Liver (tissue), 8 donors: ENCODE measurements at regions not wholly inside any gene's neighbourhood (a gene's known extent, or its start where the extent isn't known, plus 50 kb on each side); places are given as distances from the start of the nearest gene placed in this dataset.

Source experiments
- DNase-seq: peaks from one replicate; pipeline ENCODE4 v3.0.0-alpha.2; 2017; ENCODE audit warnings: low spot score
- H3K27ac ChIP-seq, 2 donors: one replicate each; pipeline ENCODE4 v1.7.0; 2013; ENCODE audit warnings: inconsistent platforms in 2 of 2, low read length in 2 of 2, control low read depth in 1 of 2, low read depth in 1 of 2, mild to moderate bottlenecking in 1 of 2
- H3K27me3 ChIP-seq, 4 donors: one replicate each; pipeline versions ENCODE4 v1.6.1 to v1.7.0; 2013; ENCODE audit warnings: low read length in 3 of 4, inconsistent platforms in 1 of 4, mild to moderate bottlenecking in 1 of 4, moderate library complexity in 1 of 4; ENCODE audit not compliant: control insufficient read depth in 4 of 4, insufficient read depth in 4 of 4
- H3K36me3 ChIP-seq, 4 donors: one replicate each; pipeline versions ENCODE4 v1.6.1 to v1.7.0; 2013; ENCODE audit warnings: low read length in 3 of 4, mild to moderate bottlenecking in 3 of 4, low read depth in 1 of 4, moderate library complexity in 1 of 4; ENCODE audit not compliant: control insufficient read depth in 4 of 4, insufficient read depth in 3 of 4
- H3K4me1 ChIP-seq, 4 donors: one replicate each; pipeline versions ENCODE4 v1.6.1 to v1.7.0; 2013; ENCODE audit warnings: low read length in 3 of 4, mild to moderate bottlenecking in 3 of 4, moderate library complexity in 1 of 4; ENCODE audit not compliant: control insufficient read depth in 4 of 4, insufficient read depth in 4 of 4
- H3K4me3 ChIP-seq, 3 donors: one replicate each; pipeline versions ENCODE4 v1.6.1 to v1.7.0; 2013; ENCODE audit warnings: low read length in 3 of 3, control low read depth in 1 of 3, low read depth in 1 of 3, mild to moderate bottlenecking in 1 of 3
- H3K9ac ChIP-seq, 2 donors: one replicate each; pipeline ENCODE4 v1.7.0; 2013; ENCODE audit warnings: low read length in 2 of 2, mild to moderate bottlenecking in 2 of 2, moderate library complexity in 2 of 2, control low read depth in 1 of 2, low read depth in 1 of 2
- H3K9me3 ChIP-seq, 4 donors: one replicate each; pipeline versions ENCODE4 v1.6.1 to v1.7.0; 2013; ENCODE audit warnings: low read length in 3 of 4; ENCODE audit not compliant: control insufficient read depth in 4 of 4
- CTCF ChIP-seq: fragments of 150-350 bp; IDR thresholded peaks from 2 replicates; pipeline ENCODE4 v1.5.1; 2017; ENCODE audit warnings: improper control_type of control experiment, low read depth, low read length; ENCODE audit not compliant: missing input control
- EGR1 ChIP-seq, 2 donors: IDR thresholded peaks; 2 replicates each; pipeline ENCODE4 v1.6.1; 2016 to 2018; ENCODE audit warnings: antibody characterized with exemption in 2 of 2, low read depth in 2 of 2
- FOXA1 ChIP-seq: IDR thresholded peaks from 2 replicates; pipeline ENCODE4 v1.6.1; 2016; ENCODE audit warnings: antibody characterized with exemption
- FOXA2 ChIP-seq: IDR thresholded peaks from 2 replicates; pipeline ENCODE4 v1.6.1; 2016; ENCODE audit warnings: antibody characterized with exemption
- HNF4A ChIP-seq, 2 donors: conservative IDR thresholded peaks; 2 replicates each; pipeline ENCODE4 v1.6.1; 2016; ENCODE audit warnings: antibody characterized with exemption in 2 of 2, mild to moderate bottlenecking in 2 of 2
- HNF4G ChIP-seq: IDR thresholded peaks from 2 replicates; pipeline ENCODE4 v1.6.1; 2016; ENCODE audit warnings: antibody characterized with exemption
- JUND ChIP-seq, 2 donors: IDR thresholded peaks; 2 replicates each; pipeline ENCODE4 v1.6.1; 2016; ENCODE audit warnings: antibody characterized with exemption in 2 of 2
- NR2F2 ChIP-seq: IDR thresholded peaks from 2 replicates; pipeline ENCODE4 v1.6.1; 2016; ENCODE audit warnings: antibody characterized with exemption
- RAD21 ChIP-seq, 2 donors: IDR thresholded peaks; 2 replicates each; pipeline ENCODE4 v1.6.1; 2016; ENCODE audit warnings: antibody characterized with exemption in 2 of 2, mild to moderate bottlenecking in 2 of 2
- RXRA ChIP-seq, 2 donors: IDR thresholded peaks; 2 replicates each; pipeline ENCODE4 v1.6.1; 2017 to 2018; ENCODE audit warnings: antibody characterized with exemption in 2 of 2, mild to moderate bottlenecking in 1 of 2
- SP1 ChIP-seq: IDR thresholded peaks from 2 replicates; pipeline ENCODE4 v1.6.1; 2018; ENCODE audit warnings: antibody characterized with exemption, mild to moderate bottlenecking
- TAF1 ChIP-seq: conservative IDR thresholded peaks from 2 replicates; pipeline ENCODE4 v1.6.1; 2016; ENCODE audit warnings: antibody characterized with exemption, mild to moderate bottlenecking
- YY1 ChIP-seq: IDR thresholded peaks from 2 replicates; pipeline ENCODE4 v1.6.1; 2016; ENCODE audit warnings: antibody characterized with exemption, mild to moderate bottlenecking
- WGBS: extraction: QIAGEN DNeasy Blood & Tissue Kit; methylation state at CpG from one replicate; pipeline ENCODE4 v1.1.7; 2013; 5-methylcytosine and 5-hydroxymethylcytosine counted together
- TF ChIP-seq, protein P1 (sequence below): IDR thresholded peaks from 2 replicates; pipeline ENCODE4 v1.6.1; 2016; ENCODE audit warnings: antibody characterized with exemption
- TF ChIP-seq, protein P2 (sequence below): IDR thresholded peaks from 2 replicates; pipeline ENCODE4 v1.6.1; 2016; ENCODE audit warnings: antibody characterized with exemption
- TF ChIP-seq, protein P3 (sequence below): IDR thresholded peaks from 2 replicates; pipeline ENCODE4 v1.6.1; 2016; ENCODE audit warnings: antibody characterized with exemption, mild to moderate bottlenecking
- TF ChIP-seq, protein P4 (sequence below): IDR thresholded peaks from 2 replicates; pipeline ENCODE4 v1.6.1; 2016; ENCODE audit warnings: antibody characterized with exemption
- donor health status: healthy.
- donor health status: healthy.
- donor health status: healthy.
- donor health status: healthy.
- donor health status: healthy.

- TF ChIP-seq, protein P1, sequence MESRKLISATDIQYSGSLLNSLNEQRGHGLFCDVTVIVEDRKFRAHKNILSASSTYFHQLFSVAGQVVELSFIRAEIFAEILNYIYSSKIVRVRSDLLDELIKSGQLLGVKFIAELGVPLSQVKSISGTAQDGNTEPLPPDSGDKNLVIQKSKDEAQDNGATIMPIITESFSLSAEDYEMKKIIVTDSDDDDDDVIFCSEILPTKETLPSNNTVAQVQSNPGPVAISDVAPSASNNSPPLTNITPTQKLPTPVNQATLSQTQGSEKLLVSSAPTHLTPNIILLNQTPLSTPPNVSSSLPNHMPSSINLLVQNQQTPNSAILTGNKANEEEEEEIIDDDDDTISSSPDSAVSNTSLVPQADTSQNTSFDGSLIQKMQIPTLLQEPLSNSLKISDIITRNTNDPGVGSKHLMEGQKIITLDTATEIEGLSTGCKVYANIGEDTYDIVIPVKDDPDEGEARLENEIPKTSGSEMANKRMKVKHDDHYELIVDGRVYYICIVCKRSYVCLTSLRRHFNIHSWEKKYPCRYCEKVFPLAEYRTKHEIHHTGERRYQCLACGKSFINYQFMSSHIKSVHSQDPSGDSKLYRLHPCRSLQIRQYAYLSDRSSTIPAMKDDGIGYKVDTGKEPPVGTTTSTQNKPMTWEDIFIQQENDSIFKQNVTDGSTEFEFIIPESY: no peak
- TF ChIP-seq FOXA1 (no peak), EGR1 (IDR thresholded peaks at IDR 0.05; ENCODE audit: low read depth in 2 of 2) (no peak), HNF4A (conservative IDR thresholded peaks at IDR 0.05) (no peak)
- TF ChIP-seq, protein P2, sequence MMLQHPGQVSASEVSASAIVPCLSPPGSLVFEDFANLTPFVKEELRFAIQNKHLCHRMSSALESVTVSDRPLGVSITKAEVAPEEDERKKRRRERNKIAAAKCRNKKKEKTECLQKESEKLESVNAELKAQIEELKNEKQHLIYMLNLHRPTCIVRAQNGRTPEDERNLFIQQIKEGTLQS: no peak
Measured at GRCh38 chrX:45846328-45846727, 645.7 kb upstream of the DIPK2B start (continued).

DNA sequence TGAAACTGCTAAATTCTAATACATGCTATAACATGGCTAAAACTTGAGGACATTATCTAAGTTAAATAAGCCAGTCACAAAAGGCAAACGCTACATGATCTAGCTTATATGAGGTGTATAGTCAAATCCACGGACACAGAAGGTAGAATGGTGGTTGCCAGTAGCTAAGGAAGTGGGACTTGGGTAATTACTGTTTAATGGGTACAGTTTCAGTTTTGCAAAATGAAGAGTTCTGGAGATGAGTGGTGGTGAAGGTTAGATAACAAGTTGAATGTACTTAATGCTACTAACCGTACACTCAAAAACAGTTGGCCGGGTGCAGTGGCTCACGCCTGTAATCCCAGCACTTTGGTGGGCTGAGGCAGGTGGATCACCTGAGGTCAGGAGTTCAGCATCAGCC is 644.5 kb upstream of the DIPK2B start:
- DNase-seq: no peak
- WGBS: 94% methylated on average over 5 of the region's 5 CpGs
- H3K27ac ChIP-seq: no peak overlapping the region
- H3K4me1 ChIP-seq: peaks cover 0 to 3% (median under 1%) of the 10 kb centered on the region in 4 donors
- no peaks in the 10 kb centered on the region for H3K9me3 ChIP-seq
- no peak for TF ChIP-seq HNF4G
- TF ChIP-seq, protein P2: no peak
- TF ChIP-seq SP1: no peak
- no peak for TF ChIP-seq RXRA (IDR thresholded peaks at IDR 0.05)
- TF ChIP-seq, protein P3, sequence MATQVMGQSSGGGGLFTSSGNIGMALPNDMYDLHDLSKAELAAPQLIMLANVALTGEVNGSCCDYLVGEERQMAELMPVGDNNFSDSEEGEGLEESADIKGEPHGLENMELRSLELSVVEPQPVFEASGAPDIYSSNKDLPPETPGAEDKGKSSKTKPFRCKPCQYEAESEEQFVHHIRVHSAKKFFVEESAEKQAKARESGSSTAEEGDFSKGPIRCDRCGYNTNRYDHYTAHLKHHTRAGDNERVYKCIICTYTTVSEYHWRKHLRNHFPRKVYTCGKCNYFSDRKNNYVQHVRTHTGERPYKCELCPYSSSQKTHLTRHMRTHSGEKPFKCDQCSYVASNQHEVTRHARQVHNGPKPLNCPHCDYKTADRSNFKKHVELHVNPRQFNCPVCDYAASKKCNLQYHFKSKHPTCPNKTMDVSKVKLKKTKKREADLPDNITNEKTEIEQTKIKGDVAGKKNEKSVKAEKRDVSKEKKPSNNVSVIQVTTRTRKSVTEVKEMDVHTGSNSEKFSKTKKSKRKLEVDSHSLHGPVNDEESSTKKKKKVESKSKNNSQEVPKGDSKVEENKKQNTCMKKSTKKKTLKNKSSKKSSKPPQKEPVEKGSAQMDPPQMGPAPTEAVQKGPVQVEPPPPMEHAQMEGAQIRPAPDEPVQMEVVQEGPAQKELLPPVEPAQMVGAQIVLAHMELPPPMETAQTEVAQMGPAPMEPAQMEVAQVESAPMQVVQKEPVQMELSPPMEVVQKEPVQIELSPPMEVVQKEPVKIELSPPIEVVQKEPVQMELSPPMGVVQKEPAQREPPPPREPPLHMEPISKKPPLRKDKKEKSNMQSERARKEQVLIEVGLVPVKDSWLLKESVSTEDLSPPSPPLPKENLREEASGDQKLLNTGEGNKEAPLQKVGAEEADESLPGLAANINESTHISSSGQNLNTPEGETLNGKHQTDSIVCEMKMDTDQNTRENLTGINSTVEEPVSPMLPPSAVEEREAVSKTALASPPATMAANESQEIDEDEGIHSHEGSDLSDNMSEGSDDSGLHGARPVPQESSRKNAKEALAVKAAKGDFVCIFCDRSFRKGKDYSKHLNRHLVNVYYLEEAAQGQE: no peak
- TF ChIP-seq YY1: no peak
- no peak for TF ChIP-seq NR2F2
- no peak for TF ChIP-seq FOXA2
- TF ChIP-seq CTCF: no peak
- TF ChIP-seq EGR1 (IDR thresholded peaks at IDR 0.05; ENCODE audit: low read depth in 2 of 2): no peak
- TF ChIP-seq, protein P1: no peak
- no peak for TF ChIP-seq FOXA1
- TF ChIP-seq TAF1: no peak
- no peak for TF ChIP-seq RAD21 (IDR thresholded peaks at IDR 0.05)
- TF ChIP-seq, protein P4, sequence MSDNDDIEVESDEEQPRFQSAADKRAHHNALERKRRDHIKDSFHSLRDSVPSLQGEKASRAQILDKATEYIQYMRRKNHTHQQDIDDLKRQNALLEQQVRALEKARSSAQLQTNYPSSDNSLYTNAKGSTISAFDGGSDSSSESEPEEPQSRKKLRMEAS: no peak
- no peak for TF ChIP-seq JUND (IDR thresholded peaks at IDR 0.05)
- H3K9ac ChIP-seq: no peak overlapping the region
- no peaks in the 10 kb centered on the region for H3K36me3 ChIP-seq
- H3K4me3 ChIP-seq: no peak overlapping the region
- peaks cover 0 to 3% (median 0%) of the 10 kb centered on the region in 4 donors for H3K27me3 ChIP-seq
